ENCODE measurements at regions not wholly inside any gene's neighbourhood (a gene's known extent, or its start where the extent isn't known, plus 50 kb on each side); places are given as distances from the start of the nearest gene placed in this dataset.

GRCh38 chr12:100682178-100682577 is 108.7 kb downstream of the GAS2L3 start:
- BruUV-seq (replicated peaks), result no TSS peak
- Histone ChIP-seq H4K20me1 (replicated peaks; ENCODE audit: control insufficient read depth, extremely low read depth, insufficient read depth, low read length) (no peaks in the 10 kb centered on the region), H3K79me2 (ENCODE audit: control insufficient read depth, insufficient read depth, low read length) (no peaks in the 10 kb centered on the region), H3K4me3 (replicated peaks in 1 of 3; ENCODE audit: insufficient read depth in 1 of 3, low read depth in 1 of 3, low read length in 3 of 3) (no peak overlapping the region), H3K9me1 (replicated peaks; ENCODE audit: control insufficient read depth, extremely low read depth, insufficient read depth, low read length) (no peaks in the 10 kb centered on the region), H3K4me2 (ENCODE audit: insufficient read depth, low read length) (no peak overlapping the region), H3K27me3 (ENCODE audit: control insufficient read depth in 2 of 2, insufficient read depth in 2 of 2, low read length in 2 of 2) (peaks cover 0 to 2% of the 10 kb centered on the region in 2 experiments), H3K4me1 (ENCODE audit: control insufficient read depth, extremely low read depth, insufficient read depth, low read length) (no peaks in the 10 kb centered on the region), H3K9me3 (replicated peaks; ENCODE audit: control insufficient read depth, insufficient read depth, low read length) (no peaks in the 10 kb centered on the region), H2AFZ (ENCODE audit: low read depth, low read length) (no peak overlapping the region), H3K9ac (replicated peaks; ENCODE audit: extremely low read depth, insufficient read depth, low read length) (no peak overlapping the region), H3K27ac (ENCODE audit: insufficient read depth, low read depth, low read length) (no peak overlapping the region), H3K36me3 (ENCODE audit: control insufficient read depth in 2 of 2, extremely low read depth in 1 of 2, insufficient read depth in 2 of 2, low read length in 2 of 2) (no peaks in the 10 kb centered on the region)
- ChIA-PET CTCF (interaction anchor here (1.8 kb wide), 1 partner anchor 10 kb away, joined by 4 read pairs; no protein-coding TSS in a partner anchor), POLR2A (no interaction called here)
- no peak for DNase-seq (ENCODE audit: low read depth, low spot score)
- intact Hi-C loops (cut with micrococcal nuclease), result no loop called here
- dilution Hi-C loops (cut with MboI; ENCODE audit: extremely low pct_ligation_motif_present, low sequenced_read_pairs), result no loop called here
- FAIRE-seq, result no peak
- TF ChIP-seq POLR2A (IDR thresholded peaks at IDR 0.05; ENCODE audit: low read depth, low read length) (no peak), GATA2 (IDR thresholded peaks at IDR 0.05; ENCODE audit: insufficient read depth, insufficient read length, low read depth, low read length) (no peak), FOS (IDR thresholded peaks at IDR 0.05; ENCODE audit: borderline replicate concordance, insufficient read depth, low read length) (no peak), CTCF (IDR thresholded peaks at IDR 0.05; ENCODE audit: extremely low read depth in 1 of 2, insufficient read depth in 1 of 2, low read depth in 1 of 2, low read length in 2 of 2) (no peak), POLR2AphosphoS5 (IDR thresholded peaks at IDR 0.05; ENCODE audit: insufficient read depth, low read depth, low read length) (no peak), JUN (IDR thresholded peaks at IDR 0.05; ENCODE audit: borderline replicate concordance, insufficient read depth, insufficient read length, low read depth) (no peak), EZH2 (IDR thresholded peaks at IDR 0.05; ENCODE audit: borderline replicate concordance, low read depth, low read length, severe bottlenecking) (no peak), MAX (IDR thresholded peaks at IDR 0.05; ENCODE audit: insufficient read depth, insufficient read length) (no peak), MYC (IDR thresholded peaks at IDR 0.05; ENCODE audit: low read depth, low read length) (no peak)

All from endothelial cell of umbilical vein (primary cell).